22Rv1 (cell line): ENCODE measurements at regions not wholly inside any gene's neighbourhood (a gene's known extent, or its start where the extent isn't known, plus 50 kb on each side); places are given as distances from the start of the nearest gene placed in this dataset.

Experiments used
- ZFX ChIP-seq: fragments of 450-650 bp; IDR thresholded peaks from 2 replicates; pipeline ENCODE4 v1.6.1; 2017; ENCODE audit warnings: antibody characterized with exemption, borderline replicate concordance
- TF ChIP-seq, protein P1 (sequence below): fragments of 450-650 bp; IDR thresholded peaks from 2 replicates; pipeline ENCODE4 v1.5.1; 2017; ENCODE audit warnings: mild to moderate bottlenecking

DNA sequence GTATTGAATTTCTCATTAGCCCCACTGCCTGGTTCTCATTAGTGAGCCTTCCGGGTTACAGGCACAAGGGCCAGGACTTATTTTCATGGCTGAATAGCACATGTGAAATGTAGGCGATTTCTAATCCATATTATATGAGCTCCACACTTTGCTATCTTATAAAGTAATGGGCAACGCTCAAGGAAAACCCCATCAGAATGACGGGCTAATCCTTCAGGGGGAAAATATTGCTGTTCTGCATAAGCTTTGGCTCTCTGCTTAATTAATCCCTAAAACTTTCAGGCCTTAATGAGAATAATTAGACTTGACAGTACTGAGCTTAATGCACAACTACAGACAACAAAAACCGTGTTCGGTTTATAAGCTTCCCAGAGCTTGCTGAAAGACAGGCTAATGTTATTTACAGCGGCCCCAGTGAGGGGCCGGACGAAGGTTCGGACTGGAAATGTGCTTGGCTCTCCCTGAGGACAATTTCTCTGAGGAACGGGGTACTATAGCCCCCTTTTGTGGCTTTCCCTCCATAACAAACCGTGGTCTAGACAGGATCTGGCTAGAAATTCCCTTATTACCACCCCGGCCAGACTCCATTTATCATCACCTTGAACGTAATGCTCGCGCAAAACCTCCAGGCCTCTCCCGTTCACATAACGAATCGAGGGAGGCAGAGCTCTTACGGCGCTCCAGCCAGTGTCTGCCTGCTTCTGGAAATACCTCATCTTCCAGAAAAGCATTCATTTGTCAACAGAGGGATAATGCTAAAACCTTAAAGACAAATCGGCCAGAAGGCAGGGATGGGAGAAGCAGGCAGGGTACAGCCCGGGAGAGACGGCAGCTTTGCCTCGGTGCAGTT lies 164.5 kb downstream of the CD83 start:
- TF ChIP-seq, protein P1, sequence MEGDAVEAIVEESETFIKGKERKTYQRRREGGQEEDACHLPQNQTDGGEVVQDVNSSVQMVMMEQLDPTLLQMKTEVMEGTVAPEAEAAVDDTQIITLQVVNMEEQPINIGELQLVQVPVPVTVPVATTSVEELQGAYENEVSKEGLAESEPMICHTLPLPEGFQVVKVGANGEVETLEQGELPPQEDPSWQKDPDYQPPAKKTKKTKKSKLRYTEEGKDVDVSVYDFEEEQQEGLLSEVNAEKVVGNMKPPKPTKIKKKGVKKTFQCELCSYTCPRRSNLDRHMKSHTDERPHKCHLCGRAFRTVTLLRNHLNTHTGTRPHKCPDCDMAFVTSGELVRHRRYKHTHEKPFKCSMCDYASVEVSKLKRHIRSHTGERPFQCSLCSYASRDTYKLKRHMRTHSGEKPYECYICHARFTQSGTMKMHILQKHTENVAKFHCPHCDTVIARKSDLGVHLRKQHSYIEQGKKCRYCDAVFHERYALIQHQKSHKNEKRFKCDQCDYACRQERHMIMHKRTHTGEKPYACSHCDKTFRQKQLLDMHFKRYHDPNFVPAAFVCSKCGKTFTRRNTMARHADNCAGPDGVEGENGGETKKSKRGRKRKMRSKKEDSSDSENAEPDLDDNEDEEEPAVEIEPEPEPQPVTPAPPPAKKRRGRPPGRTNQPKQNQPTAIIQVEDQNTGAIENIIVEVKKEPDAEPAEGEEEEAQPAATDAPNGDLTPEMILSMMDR = no peak
- TF ChIP-seq ZFX = no peak
